HFFc6 (cell line): ENCODE measurements at regions not wholly inside any gene's neighbourhood (a gene's known extent, or its start where the extent isn't known, plus 50 kb on each side); places are given as distances from the start of the nearest gene placed in this dataset.

ENCODE experiments used
- DNase-seq: peaks from one replicate; pipeline ENCODE4 v3.0.0-alpha.2; 2018
- H3K27ac Mint-ChIP-seq: 2 replicates; pipeline ENCODE4 v1.8.0; 2020; ENCODE audit warnings: mild to moderate bottlenecking, mixed read lengths
- H3K27me3 Mint-ChIP-seq: 2 replicates; pipeline ENCODE4 v1.8.0; 2021; ENCODE audit warnings: mild to moderate bottlenecking, moderate library complexity, mixed read lengths; ENCODE audit not compliant: insufficient read depth
- H3K36me3 Mint-ChIP-seq: 2 replicates; pipeline ENCODE4 v1.8.0; 2021; ENCODE audit warnings: low read depth, mixed read lengths
- H3K4me1 Mint-ChIP-seq: 2 replicates; pipeline ENCODE4 v1.8.0; 2020; ENCODE audit warnings: low read depth, mixed read lengths
- H3K4me3 Mint-ChIP-seq: 2 replicates; pipeline ENCODE4 v1.8.0; 2020; ENCODE audit warnings: mild to moderate bottlenecking, moderate library complexity, mixed read lengths
- H3K9me3 Mint-ChIP-seq: 2 replicates; pipeline ENCODE4 v1.8.0; 2020; ENCODE audit warnings: mild to moderate bottlenecking, mixed read lengths
- CTCF ChIP-seq: fragments of 200-600 bp; sonication (generic); IDR thresholded peaks from 2 replicates; pipeline ENCODE4 v1.5.0; 2021; ENCODE audit warnings: antibody characterized with exemption, mild to moderate bottlenecking

- DNase-seq = no peak
- Mint-ChIP-seq H3K9me3 (no peaks in the 10 kb centered on the region), H3K27ac (no peak overlapping the region), H3K4me1 (peaks cover 7% of the 10 kb centered on the region), H3K27me3 (peaks cover 8% of the 10 kb centered on the region), H3K36me3 (no peaks in the 10 kb centered on the region), H3K4me3 (no peak overlapping the region)
- TF ChIP-seq CTCF = no peak
These were observed 99.1 kb upstream of the DUSP22 start for GRCh38 chr6:193180-193579.

- no peak for TF ChIP-seq CTCF
- Mint-ChIP-seq H3K9me3 (no peaks in the 10 kb centered on the region), H3K27me3 (peaks cover 8% of the 10 kb centered on the region), H3K27ac (no peak overlapping the region), H3K4me3 (no peak overlapping the region), H3K4me1 (peaks cover 5% of the 10 kb centered on the region), H3K36me3 (no peaks in the 10 kb centered on the region)
- DNase-seq = no peak
These were observed 98.4 kb upstream of the DUSP22 start for GRCh38 chr6:193773-194310.

- peaks cover 6% of the 10 kb centered on the region; the same call in 1 of the 2 replicates for H3K9me3 Mint-ChIP-seq
- peaks cover 6% of the 10 kb centered on the region for H3K27me3 Mint-ChIP-seq
- H3K4me1 Mint-ChIP-seq = no peaks in the 10 kb centered on the region; the same call in 1 of the 2 replicates
- no peak for TF ChIP-seq CTCF
- no peaks in the 10 kb centered on the region for H3K36me3 Mint-ChIP-seq
- H3K27ac Mint-ChIP-seq = no peak overlapping the region
- DNase-seq = no peak
- H3K4me3 Mint-ChIP-seq = no peak overlapping the region
These were observed 96.4 kb upstream of the DUSP22 start for GRCh38 chr6:195861-196360.

- peaks cover 6% of the 10 kb centered on the region for H3K27me3 Mint-ChIP-seq
- peaks cover 6% of the 10 kb centered on the region; the same call in 1 of the 2 replicates for H3K9me3 Mint-ChIP-seq
- DNase-seq = no peak
- H3K4me1 Mint-ChIP-seq = no peaks in the 10 kb centered on the region; the same call in 1 of the 2 replicates
- no peaks in the 10 kb centered on the region for H3K36me3 Mint-ChIP-seq
- no peak overlapping the region for H3K27ac Mint-ChIP-seq
- H3K4me3 Mint-ChIP-seq = no peak overlapping the region
- no peak for TF ChIP-seq CTCF
These were observed 95.7 kb upstream of the DUSP22 start for GRCh38 chr6:196543-196942.

- no peak for TF ChIP-seq CTCF
- no peak for DNase-seq
- Mint-ChIP-seq H3K27me3 (peaks cover 13% of the 10 kb centered on the region), H3K4me3 (no peak overlapping the region), H3K27ac (no peak overlapping the region), H3K36me3 (0 out of 2 replicates have a peak, but pooled peaks cover 4% of the 10 kb centered on the region), H3K4me1 (no peaks in the 10 kb centered on the region), H3K9me3 (peaks cover 12% of the 10 kb centered on the region; the same call in 1 of the 2 replicates)
These were observed 88.6 kb upstream of the DUSP22 start for GRCh38 chr6:203661-204060.
